ENCODE measurements at regions not wholly inside any gene's neighbourhood (a gene's known extent, or its start where the extent isn't known, plus 50 kb on each side); places are given as distances from the start of the nearest gene placed in this dataset.

- no peak for DNase-seq
Observed at GRCh38 chr11:119788911-119789560, 60.0 kb upstream of the NECTIN1 start.

DNA sequence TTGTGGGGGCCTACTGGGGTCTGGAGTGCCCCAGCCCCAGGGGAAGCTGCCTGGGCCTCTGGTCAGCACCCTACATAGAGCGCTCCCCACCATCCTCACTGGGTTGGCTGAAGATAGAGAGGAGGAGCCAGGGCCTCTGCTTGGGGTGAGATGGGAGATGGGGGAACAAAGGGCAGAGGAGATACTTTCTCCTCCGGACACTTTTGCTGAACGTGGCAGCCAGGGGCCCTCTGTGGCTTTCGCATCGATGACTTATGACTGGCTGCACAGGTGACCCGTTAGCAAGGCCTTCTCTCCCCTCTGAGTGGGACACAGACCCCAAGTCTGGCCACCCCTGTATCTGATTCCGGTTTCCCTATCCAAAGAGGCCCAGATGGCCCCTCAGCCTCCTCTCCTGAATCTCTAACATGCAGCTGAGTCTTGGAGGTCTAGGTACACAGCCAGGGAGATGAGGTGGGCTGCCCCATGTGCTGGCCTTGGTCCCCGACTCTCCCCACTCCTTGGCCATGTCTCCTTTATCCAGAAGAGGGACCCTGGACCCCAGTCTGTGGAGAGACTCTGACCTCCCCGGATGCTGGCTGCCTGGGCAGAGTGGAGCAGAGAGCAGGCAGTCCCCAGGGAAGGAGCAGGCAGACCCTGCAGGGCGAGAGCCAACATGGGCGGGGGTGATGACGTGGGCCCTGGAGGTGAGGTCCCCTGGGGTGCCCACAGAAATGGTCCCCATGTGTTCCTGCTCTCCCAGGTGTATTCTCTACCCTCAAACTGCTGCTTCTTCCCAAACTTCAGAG is 59.3 kb upstream of the NECTIN1 start:
- no peak for DNase-seq

GRCh38 chr11:119787074-119787461 is 58.1 kb upstream of the NECTIN1 start:
- no peak for DNase-seq

DNA sequence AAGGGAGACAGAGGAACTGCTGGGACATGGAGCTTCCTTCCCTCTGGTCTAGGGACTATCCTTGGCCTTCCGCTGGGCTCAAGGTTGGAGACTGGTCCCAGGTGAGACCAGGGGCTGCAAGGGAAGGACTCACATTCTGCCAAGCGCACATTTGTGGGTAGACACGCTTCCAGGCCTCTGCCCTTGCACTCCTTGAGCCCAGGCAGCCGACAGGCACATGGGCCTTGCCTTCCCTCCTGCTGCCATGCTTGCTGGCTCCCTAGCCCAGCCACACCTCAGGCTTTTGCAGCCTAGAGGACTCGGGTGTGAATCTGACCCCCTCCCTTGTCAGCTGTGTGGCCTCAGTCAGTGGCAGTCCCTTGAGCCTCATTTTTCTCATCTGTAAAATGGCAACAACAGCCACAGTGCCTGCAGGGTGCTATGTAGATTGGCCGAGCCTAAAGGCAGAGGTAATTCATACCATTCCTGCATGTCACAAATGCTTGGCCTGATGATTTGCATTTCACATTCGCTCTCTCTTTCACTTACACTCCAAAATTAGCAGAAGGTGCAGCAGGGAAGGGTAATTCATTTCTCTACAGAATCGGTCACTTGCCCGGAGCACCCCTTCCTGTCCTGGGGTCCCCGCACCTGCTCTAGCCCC is 57.6 kb upstream of the NECTIN1 start:
- DNase-seq = no peak

DNA sequence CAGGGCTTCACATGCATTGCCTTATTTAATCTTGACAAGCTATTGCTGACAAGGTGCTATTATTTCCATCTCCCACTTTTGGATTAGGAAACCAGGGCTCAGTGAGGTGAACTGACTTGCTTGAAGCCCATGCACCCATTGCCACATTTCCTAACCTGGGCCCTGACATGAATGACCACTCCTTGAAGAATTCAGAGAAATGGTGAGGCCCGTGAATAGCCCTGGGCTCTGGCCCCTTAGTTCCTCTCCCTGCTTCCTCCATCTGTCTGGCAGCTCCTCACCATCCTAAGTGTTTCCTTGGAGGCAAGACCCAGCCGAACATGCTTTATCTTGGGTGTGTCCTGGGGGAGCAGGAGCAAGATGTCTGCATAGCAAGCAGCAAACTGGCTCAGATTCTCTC is 56.1 kb upstream of the NECTIN1 start:
- no peak for DNase-seq

DNA sequence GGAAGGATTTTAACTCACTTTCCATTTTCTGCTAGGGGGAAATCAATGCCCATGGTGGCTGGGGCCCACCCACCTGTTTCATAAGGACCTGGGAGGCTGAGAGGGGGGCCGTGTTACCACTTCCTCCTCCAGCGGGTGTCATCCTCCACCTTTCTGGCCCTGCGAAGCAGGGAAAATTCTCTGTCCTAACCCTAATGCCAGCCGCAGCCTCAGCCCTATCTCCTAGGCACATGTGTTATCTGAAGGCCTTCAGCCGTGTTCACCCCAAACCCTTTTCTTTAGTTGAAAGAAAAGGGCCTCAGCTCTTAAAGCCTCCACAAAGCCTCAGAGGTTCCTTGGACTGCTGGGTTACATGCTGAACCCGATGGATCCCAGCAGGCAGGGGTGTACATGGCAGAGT is 55.4 kb upstream of the NECTIN1 start:
- DNase-seq = no peak

DNA sequence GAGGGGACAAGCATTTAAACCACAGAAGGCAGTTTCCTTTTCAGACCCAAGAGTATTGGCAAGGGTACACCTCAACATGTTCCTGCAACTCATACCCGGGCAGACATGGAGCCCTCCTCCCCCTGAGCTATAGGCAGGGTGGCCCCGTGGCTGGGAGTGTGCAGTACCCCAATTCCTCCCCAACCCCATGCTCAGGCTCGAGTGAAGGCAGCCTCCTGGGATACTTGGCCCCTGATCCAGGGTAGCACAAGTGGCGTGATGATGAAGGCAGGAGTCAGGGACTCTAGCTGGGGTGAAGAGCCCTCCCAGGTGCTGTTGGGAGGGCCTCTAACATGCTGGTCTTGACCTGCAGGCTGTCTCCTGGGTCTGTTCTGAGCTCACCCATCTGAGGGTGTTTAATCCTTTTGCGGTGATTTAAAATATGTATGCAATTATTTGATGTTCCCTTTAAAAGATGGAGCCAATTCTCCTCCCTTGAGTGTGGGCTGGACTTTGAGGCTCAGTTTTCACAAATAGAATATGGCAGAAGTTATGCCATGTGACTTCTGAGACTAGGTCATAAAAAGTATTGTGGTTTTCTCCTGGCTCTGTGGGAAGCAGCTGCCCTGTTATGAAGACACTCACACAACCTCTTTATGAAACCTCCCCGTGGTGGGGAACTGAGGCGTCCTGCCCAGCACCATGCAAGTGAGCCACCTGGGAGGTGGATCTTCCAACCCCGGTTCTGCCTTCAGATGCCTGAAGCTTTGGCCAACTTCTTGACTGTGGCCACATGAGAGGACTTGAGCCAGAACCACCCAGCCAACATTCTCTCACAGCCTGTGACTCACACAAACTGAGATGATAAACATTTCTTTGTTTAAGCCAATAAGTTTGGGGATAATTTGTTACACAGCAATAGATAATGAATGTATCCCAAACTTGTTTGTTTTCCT is 54.7 kb upstream of the NECTIN1 start:
- DNase-seq = no peak

DNA sequence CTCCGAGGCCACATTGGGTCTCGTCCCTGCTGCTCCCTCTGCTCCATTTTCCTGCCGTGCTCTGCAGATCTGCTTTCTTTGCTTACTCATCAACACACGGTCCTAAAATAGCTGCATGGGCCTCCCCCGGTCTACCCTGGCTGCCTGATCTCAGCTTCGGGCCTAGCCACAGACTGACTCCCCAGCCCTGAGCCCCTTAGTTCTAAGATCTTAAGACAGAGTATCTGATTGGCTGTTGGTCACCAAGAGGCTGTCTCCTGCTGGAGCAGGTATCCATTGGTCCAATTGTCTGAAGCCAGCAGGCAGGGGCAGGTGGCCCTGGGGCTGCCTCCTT is 53.7 kb upstream of the NECTIN1 start:
- no peak for DNase-seq

DNA sequence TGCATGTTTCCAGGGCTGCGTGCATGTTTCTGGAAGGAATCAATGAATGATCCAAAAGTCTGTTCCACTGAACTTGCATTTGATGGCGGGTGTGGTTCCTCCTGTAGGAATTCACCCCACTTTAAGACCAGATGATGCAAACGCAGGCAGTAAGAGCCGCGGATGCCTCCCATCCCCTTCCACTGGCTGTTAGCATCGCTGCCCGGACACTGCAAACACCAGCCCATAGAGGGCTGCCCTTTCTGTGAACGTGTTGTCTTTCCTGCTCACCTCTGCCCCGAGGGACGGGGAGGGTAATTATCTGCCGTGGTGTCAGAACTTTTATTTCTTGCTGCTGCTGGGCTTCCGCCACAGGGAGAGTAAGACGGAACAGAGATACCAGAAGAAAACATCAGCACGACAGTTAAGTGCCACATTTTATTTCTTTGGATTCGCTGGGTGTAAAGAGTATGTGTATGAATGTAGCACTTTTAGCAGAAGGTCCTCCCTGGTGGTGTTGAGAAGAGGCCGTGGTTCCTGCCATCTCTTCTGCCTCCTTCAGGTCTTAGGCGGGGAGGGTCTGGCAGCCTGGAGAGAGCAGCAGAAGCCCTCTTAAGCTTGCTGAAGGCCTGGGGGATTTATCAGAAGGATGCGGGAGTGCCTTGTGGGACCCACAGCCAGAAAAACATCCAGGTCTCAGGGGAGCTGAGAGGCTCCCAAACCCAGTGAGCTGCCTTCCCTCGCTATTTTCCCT is 53.2 kb upstream of the NECTIN1 start:
- DNase-seq = no peak

- no peak for DNase-seq
Observed at GRCh38 chr11:119780222-119780953, 51.4 kb upstream of the NECTIN1 start.

DNA sequence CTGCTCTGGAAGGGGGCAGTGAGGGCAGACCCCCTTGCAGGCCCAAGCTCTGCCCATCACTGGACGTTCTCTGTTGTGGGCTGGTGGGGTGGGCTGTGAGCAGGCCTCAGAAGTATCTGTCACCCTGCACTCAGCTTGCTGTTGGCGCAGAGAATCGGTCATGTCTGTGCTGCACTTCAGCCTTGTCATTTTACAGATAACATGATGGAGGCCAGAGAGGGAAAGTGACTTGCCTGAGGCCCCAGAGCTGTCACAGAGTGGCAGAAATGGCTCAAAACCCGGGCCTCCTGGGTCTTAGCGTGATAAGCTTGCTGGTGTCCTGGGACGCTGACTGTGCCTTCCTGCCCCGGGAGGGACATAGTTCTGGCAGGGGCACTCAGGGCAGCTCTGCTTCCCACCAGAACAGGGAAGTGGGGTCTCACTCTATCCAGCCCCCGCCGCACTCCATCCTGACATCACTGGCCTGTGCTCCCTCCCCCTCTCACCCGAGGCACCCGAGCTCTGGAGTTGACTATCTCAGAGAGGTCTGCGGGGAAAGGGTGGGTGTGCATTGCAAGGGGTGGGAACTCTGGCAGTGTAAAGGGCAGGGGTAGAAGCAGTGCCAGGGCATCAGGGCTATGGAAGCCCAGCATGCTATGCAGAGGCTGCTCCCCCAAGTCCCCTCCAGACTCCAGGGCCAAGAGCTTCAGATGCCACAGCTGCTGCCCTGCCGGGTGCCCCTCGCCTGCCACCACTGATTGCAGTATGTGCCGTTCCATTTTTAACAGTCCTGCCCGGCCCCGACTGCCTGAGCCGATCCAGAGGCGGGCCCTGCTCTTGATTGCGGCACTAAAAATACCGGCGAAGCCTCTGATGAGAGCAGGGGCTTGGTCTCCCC is 50.4 kb upstream of the NECTIN1 start:
- DNase-seq = no peak
